Epidermal melanocyte (primary cell): ENCODE measurements at regions not wholly inside any gene's neighbourhood (a gene's known extent, or its start where the extent isn't known, plus 50 kb on each side); places are given as distances from the start of the nearest gene placed in this dataset.

Experiments used
- DNase-seq: peaks from one replicate; pipeline ENCODE4 v3.0.0; 2011; ENCODE audit warnings: low spot score; ENCODE audit not compliant: insufficient read length

DNA sequence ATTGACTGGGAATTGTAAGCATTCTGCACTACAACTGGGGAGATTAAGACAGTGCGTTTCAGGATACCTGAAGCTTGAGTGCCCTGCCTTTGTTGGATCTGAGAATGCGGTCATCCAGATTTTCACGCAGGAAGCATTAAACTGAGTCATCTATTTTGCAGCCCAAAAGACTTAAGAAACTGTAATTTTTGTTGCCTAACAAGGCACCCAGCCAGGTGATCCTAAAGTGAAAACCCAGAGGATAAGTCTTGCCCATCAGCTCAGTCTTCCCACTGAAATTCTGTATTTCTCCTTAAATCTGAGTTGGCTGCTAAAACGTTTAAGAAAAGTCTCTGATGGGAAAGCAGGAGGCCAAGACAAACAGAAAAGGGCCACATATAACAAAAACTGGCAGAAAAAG is 242.5 kb upstream of the TMCO5A start:
- no peak for DNase-seq

- no peak for DNase-seq
Measured at GRCh38 chr15:37693926-37694325, 240.5 kb upstream of the TMCO5A start.

GRCh38 chr15:37695719-37696118 is 238.7 kb upstream of the TMCO5A start:
- DNase-seq = no peak

GRCh38 chr15:37698679-37699078 is 235.8 kb upstream of the TMCO5A start:
- DNase-seq = no peak

- no peak for DNase-seq
Measured at GRCh38 chr15:37701230-37701629, 233.2 kb upstream of the TMCO5A start.

GRCh38 chr15:37709669-37710068 is 224.8 kb upstream of the TMCO5A start:
- DNase-seq = no peak

DNA sequence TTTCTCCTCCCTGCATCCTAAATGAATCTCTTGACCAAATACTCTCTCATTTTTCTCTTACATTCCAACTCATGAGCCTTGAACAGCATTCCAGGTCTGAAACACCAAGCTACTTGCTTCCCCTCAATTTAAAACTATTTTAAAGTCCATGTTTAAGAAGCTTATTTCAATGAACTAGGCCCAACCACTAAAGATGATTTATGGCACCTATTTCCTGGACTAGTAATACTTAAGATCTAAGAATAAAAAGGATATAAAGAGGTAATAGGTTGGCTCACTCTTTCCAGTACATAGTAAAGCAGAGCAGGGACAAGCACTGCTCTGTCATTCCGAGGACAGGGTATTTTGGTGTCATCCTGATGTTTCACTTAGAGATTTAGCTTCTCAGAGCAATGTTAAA is 219.3 kb upstream of the TMCO5A start:
- DNase-seq = no peak

- DNase-seq = no peak
Measured at GRCh38 chr15:37720267-37720666, 214.2 kb upstream of the TMCO5A start.

GRCh38 chr15:37731146-37731746 is 203.2 kb upstream of the TMCO5A start:
- DNase-seq = no peak

DNA sequence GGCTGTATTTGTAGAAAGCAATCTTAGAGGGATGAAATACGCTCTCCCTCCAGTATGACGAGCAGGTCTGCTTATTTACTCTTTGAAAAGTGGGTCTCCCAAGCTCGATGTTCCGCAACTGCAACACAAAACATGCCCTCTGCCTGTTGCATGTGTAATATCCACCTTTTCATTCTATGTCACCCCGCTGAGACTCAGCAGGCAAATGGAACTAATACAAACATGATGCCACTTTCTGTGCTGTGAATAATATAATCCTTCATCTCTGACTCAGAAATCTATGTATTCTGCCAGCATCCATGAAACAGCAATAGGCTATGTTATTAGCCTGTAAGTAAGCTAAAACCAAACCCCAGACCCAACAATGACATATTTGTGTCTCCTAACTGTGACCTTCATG is 200.8 kb upstream of the TMCO5A start:
- no peak for DNase-seq

DNA sequence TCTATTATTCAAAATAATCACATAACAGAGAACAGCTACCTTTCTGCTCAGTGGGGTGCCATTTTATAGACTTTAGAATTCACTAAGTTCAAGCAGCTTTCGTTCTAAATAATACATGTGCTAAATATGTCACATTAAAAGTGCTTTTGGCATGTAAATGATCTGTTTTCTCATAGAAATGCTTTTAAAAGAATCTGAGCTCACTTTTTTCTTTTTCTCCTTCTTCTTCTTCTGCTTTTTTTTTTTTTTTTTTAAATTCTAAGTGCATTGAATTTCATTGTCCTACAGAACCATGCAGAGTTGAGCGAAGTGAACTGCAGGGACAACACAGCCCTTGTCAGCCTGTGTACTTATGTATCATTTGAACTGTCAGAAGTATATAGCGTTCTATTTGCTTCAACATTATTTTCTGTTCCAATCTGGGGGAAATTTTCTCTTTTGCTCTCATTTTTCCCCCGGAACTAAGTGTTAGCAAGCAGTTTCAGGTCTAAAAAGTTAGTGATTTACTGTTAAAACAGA is 193.8 kb upstream of the TMCO5A start:
- no peak for DNase-seq

DNA sequence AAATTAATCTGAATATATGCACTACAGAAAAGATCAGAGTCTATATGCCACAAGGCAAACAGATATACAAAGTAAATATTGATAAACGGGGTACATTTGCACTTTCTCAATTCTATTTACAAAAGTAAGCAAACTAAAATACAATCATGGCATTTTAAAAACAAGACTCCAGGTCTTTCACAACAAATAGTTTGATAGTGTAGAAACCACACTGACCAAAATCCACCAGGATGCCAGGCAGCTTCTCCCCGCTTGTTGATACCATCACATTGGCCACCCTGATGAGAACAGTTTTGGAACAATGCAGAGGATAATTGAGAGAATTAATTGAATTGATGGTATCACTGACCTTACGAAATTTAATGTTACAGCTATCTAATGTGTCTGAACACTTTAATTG is 190.6 kb upstream of the TMCO5A start:
- no peak for DNase-seq

GRCh38 chr15:37744521-37744920 is 189.9 kb upstream of the TMCO5A start:
- no peak for DNase-seq

- DNase-seq = no peak
Measured at GRCh38 chr15:37751401-37751800, 183.0 kb upstream of the TMCO5A start.

DNA sequence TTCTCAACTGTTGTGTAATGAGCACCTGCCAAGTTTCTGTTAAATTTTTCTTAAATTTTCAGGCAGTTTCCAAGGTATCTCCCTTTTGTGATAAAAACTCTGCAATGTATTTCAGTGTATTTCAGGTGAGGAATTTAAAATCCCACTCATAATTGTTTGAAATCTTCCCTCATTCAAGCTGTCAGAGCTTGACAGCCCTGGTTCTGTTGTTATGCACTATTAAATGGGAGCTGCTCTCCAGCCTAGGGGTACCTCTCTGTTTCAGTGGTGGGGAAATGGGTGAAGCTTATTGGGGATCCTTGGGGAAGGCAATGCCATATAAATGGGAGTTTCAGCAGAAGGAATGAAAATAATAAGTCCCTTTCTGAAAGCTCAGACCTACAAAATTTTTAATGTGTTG is 178.0 kb upstream of the TMCO5A start:
- no peak for DNase-seq

- no peak for DNase-seq
Measured at GRCh38 chr15:37758412-37758811, 176.0 kb upstream of the TMCO5A start.

DNA sequence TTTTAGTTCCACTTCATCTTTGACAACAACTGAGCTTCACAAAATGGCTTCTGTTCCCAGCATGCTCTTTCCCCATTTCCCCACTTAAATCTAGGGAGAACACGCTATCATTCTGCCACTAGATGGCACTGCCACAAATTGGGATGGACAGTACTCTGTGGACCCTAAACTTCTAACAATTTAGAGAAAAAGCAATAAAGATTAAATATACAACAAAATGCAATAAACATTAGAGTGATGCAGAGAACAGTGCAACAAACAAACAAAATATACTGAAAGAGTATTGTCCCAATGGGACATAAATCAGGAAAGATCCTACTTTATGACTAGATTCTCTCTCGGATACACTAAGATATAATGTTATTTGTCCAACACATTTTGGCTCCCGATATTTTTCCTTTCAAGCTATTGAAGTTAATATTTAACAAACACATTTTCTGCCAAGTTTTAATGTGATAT is 169.7 kb upstream of the TMCO5A start:
- peak; percentile 26 for DNase-seq

DNA sequence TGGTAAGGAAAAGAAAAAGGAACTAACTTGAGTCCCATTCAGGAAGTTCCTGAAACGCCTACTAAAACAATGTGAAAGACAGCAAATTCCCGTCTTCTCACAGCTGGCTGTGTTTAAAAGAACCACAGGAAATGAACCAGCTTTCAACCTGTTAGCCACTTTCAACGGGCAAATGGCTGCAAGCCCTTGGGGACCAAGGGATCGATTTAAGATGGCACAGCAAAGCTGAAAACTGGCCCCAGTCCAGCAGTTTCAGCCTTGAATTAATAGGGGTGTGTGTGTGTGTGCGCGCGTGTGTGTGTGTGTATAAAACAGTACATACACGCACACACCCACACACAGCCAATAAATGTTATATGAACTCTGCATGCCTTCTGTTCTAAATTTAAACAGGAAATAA is 168.7 kb upstream of the TMCO5A start:
- no peak for DNase-seq

DNA sequence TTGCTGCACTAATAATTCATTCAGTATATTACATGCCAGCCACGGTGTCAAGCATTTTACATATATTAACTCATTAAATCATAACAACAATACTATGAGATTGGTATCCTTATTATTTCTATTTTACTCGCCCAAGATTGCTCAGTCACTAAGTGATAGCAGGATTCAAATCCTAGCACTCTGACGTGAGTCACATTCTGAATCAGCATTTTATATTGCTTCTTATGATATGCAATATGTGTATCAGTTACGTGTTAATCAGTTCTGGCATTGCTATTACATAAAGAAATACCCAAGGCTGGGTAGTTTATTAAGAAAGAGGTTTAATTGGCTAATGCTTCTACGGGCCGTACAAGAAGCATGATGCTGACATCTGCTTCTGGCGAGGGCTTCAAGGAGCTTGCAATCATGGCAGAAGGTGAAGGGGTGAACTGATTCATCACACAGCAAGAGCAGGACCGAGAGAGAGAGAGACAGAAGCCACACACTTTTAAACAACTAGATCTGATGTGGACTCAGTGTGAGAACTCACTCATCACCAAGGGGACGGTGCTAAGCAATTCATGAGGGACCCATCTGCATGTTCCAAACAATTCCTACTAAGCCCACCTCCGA is 166.5 kb upstream of the TMCO5A start:
- DNase-seq = no peak

- DNase-seq = no peak
Measured at GRCh38 chr15:37771465-37771864, 163.0 kb upstream of the TMCO5A start.

- DNase-seq = no peak
Measured at GRCh38 chr15:37773111-37773860, 161.2 kb upstream of the TMCO5A start.

GRCh38 chr15:37774961-37775360 is 159.5 kb upstream of the TMCO5A start:
- no peak for DNase-seq

- no peak for DNase-seq
Measured at GRCh38 chr15:37777006-37777405, 157.4 kb upstream of the TMCO5A start.
